ENCODE measurements at regions not wholly inside any gene's neighbourhood (a gene's known extent, or its start where the extent isn't known, plus 50 kb on each side); places are given as distances from the start of the nearest gene placed in this dataset.

GRCh38 chr3:162152636-162153035 lies 656.0 kb downstream of the OTOL1 start:
- Histone ChIP-seq H4K20me1 (ENCODE audit: insufficient read depth, low read length) (no peaks in the 10 kb centered on the region), H3K4me1 (ENCODE audit: control insufficient read depth in 1 of 2, insufficient read depth in 2 of 2, low read length in 2 of 2) (no peaks in the 10 kb centered on the region), H3K27me3 (ENCODE audit: control insufficient read depth in 2 of 2, insufficient read depth in 2 of 2, low read length in 2 of 2) (no peaks in the 10 kb centered on the region), H3K79me2 (ENCODE audit: insufficient read depth, low read length) (no peaks in the 10 kb centered on the region), H3K4me2 (replicated peaks; ENCODE audit: extremely low read depth, low read length, poor library complexity, severe bottlenecking) (no peak overlapping the region), H3K9me3 (replicated peaks in 1 of 2; ENCODE audit: control insufficient read depth in 1 of 2, insufficient read depth in 1 of 2, low read length in 2 of 2) (no peaks in the 10 kb centered on the region), H3K4me3 (replicated peaks in 1 of 3; ENCODE audit: low read depth in 2 of 3, low read length in 3 of 3) (no peak overlapping the region), H3K9ac (ENCODE audit: insufficient read depth, low read length, poor library complexity, severe bottlenecking) (no peak overlapping the region), H3K36me3 (replicated peaks in 1 of 2; ENCODE audit: control insufficient read depth in 1 of 2, insufficient read depth in 2 of 2, low read length in 2 of 2) (no peaks in the 10 kb centered on the region), H2AFZ (ENCODE audit: insufficient read depth, low read depth, low read length, poor library complexity, severe bottlenecking) (no peak overlapping the region), H3K27ac (ENCODE audit: low read depth in 1 of 2, low read length in 2 of 2) (no peak overlapping the region)
- DNase-seq = no peak
- Mint-ChIP-seq H3K4me1 (no peaks in the 10 kb centered on the region), H3K4me3 (no peak overlapping the region), H3K27ac (no peak overlapping the region), H3K27me3 (ENCODE audit: low read depth in 3 of 3) (no peaks in the 10 kb centered on the region), H3K36me3 (no peaks in the 10 kb centered on the region), H3K9me3 (peaks cover 0 to 5% (median 1%) of the 10 kb centered on the region in 7 donors)
- intact Hi-C loops (cut with micrococcal nuclease) = no loop called here
- TF ChIP-seq, protein P1, sequence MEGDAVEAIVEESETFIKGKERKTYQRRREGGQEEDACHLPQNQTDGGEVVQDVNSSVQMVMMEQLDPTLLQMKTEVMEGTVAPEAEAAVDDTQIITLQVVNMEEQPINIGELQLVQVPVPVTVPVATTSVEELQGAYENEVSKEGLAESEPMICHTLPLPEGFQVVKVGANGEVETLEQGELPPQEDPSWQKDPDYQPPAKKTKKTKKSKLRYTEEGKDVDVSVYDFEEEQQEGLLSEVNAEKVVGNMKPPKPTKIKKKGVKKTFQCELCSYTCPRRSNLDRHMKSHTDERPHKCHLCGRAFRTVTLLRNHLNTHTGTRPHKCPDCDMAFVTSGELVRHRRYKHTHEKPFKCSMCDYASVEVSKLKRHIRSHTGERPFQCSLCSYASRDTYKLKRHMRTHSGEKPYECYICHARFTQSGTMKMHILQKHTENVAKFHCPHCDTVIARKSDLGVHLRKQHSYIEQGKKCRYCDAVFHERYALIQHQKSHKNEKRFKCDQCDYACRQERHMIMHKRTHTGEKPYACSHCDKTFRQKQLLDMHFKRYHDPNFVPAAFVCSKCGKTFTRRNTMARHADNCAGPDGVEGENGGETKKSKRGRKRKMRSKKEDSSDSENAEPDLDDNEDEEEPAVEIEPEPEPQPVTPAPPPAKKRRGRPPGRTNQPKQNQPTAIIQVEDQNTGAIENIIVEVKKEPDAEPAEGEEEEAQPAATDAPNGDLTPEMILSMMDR (IDR thresholded peaks at IDR 0.05) = no peak
- no CpG with 5 or more reads among the region's 2 CpGs for WGBS (ENCODE audit: insufficient coverage)

- Histone ChIP-seq H3K79me2 (ENCODE audit: insufficient read depth, low read length) (no peaks in the 10 kb centered on the region), H3K27me3 (ENCODE audit: control insufficient read depth in 2 of 2, insufficient read depth in 2 of 2, low read length in 2 of 2) (no peaks in the 10 kb centered on the region), H3K9ac (ENCODE audit: insufficient read depth, low read length, poor library complexity, severe bottlenecking) (no peak overlapping the region), H3K4me2 (replicated peaks; ENCODE audit: extremely low read depth, low read length, poor library complexity, severe bottlenecking) (no peak overlapping the region), H3K4me1 (ENCODE audit: control insufficient read depth in 1 of 2, insufficient read depth in 2 of 2, low read length in 2 of 2) (no peaks in the 10 kb centered on the region), H3K36me3 (replicated peaks in 1 of 2; ENCODE audit: control insufficient read depth in 1 of 2, insufficient read depth in 2 of 2, low read length in 2 of 2) (no peaks in the 10 kb centered on the region), H4K20me1 (ENCODE audit: insufficient read depth, low read length) (no peaks in the 10 kb centered on the region), H2AFZ (ENCODE audit: insufficient read depth, low read depth, low read length, poor library complexity, severe bottlenecking) (no peak overlapping the region), H3K27ac (ENCODE audit: low read depth in 1 of 2, low read length in 2 of 2) (no peak overlapping the region), H3K9me3 (replicated peaks in 1 of 2; ENCODE audit: control insufficient read depth in 1 of 2, insufficient read depth in 1 of 2, low read length in 2 of 2) (peaks cover 0 to 6% of the 10 kb centered on the region in 2 donors), H3K4me3 (replicated peaks in 1 of 3; ENCODE audit: low read depth in 2 of 3, low read length in 3 of 3) (no peak overlapping the region)
- intact Hi-C loops (cut with micrococcal nuclease) = no loop called here
- Mint-ChIP-seq H3K4me1 (no peaks in the 10 kb centered on the region), H3K4me3 (no peak overlapping the region), H3K9me3 (peaks cover 1 to 13% (median 7%) of the 10 kb centered on the region in 7 donors), H3K36me3 (no peaks in the 10 kb centered on the region), H3K27me3 (ENCODE audit: low read depth in 3 of 3) (no peaks in the 10 kb centered on the region), H3K27ac (no peak overlapping the region)
- TF ChIP-seq, protein P1 (IDR thresholded peaks at IDR 0.05) = no peak
- no peak for DNase-seq
Observed at GRCh38 chr3:162161595-162161994, 665.0 kb downstream of the OTOL1 start.

Measured in CD14-positive monocyte (primary cell).